ENCODE measurements at regions not wholly inside any gene's neighbourhood (a gene's known extent, or its start where the extent isn't known, plus 50 kb on each side); places are given as distances from the start of the nearest gene placed in this dataset.

DNA sequence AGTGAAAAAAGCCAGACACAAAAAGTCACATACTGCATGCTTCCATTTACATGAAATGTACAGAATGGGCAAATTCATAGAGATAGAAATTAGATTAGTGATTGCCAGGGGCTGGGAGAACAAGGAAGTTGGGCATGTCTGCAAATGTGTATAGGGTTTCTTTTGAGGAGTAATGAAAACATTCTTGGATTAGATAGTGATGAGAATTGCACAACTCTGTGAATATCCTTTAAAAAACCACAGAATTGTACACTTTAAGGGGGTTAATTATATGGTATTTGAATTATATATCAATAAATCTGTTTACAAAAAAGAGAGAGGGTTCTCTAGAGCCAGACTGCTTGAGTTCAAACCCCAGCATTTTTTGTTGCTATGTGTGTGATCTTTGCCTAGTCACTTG lies 188.1 kb downstream of the CDC5L start:
- TF ChIP-seq POLR2A (IDR thresholded peaks at IDR 0.05; ENCODE audit: extremely low read depth, insufficient read length): no peak
- TF ChIP-seq, protein P1, sequence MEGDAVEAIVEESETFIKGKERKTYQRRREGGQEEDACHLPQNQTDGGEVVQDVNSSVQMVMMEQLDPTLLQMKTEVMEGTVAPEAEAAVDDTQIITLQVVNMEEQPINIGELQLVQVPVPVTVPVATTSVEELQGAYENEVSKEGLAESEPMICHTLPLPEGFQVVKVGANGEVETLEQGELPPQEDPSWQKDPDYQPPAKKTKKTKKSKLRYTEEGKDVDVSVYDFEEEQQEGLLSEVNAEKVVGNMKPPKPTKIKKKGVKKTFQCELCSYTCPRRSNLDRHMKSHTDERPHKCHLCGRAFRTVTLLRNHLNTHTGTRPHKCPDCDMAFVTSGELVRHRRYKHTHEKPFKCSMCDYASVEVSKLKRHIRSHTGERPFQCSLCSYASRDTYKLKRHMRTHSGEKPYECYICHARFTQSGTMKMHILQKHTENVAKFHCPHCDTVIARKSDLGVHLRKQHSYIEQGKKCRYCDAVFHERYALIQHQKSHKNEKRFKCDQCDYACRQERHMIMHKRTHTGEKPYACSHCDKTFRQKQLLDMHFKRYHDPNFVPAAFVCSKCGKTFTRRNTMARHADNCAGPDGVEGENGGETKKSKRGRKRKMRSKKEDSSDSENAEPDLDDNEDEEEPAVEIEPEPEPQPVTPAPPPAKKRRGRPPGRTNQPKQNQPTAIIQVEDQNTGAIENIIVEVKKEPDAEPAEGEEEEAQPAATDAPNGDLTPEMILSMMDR (IDR thresholded peaks at IDR 0.05; ENCODE audit: low read depth, low read length): no peak
